RWPE1 (cell line): ENCODE measurements at regions not wholly inside any gene's neighbourhood (a gene's known extent, or its start where the extent isn't known, plus 50 kb on each side); places are given as distances from the start of the nearest gene placed in this dataset.

Experiments
- CTCF ChIA-PET: fragments of 350-600 bp; sonication (Branson Sonifier 250); formaldehyde crosslinking; extraction: SDS; loops from one replicate; lab custom pipeline; 2021; lab: Yijun Ruan, JAX
- POLR2A ChIA-PET: fragments of 400-600 bp; formaldehyde crosslinking; extraction: SDS; loops from one replicate; lab custom pipeline; 2020; ENCODE audit warnings: antibody characterized with exemption; ENCODE audit not compliant: low non-redundant PET; lab: Yijun Ruan, JAX
- DNase-seq: peaks from one replicate; pipeline ENCODE4 v3.0.0; 2012; ENCODE audit warnings: low spot score
- H3K27ac ChIP-seq: fragments of 450-650 bp; 2 replicates; pipeline ENCODE4 v1.5.1; 2017
- CTCF ChIP-seq: fragments of 450-650 bp; conservative IDR thresholded peaks from 2 replicates; pipeline ENCODE4 v1.5.1; 2017; ENCODE audit warnings: low read depth, mild to moderate bottlenecking

- H3K27ac ChIP-seq = no peak overlapping the region
- no peak for DNase-seq
- ChIA-PET CTCF (no interaction called here), POLR2A (no interaction called here)
- TF ChIP-seq CTCF = no peak
Measured at GRCh38 chr5:4981608-4982007, 158.5 kb upstream of the ADAMTS16 start.

- CTCF ChIA-PET = no interaction called here
- no peak overlapping the region for H3K27ac ChIP-seq
- TF ChIP-seq CTCF = no peak
- DNase-seq = no peak
- POLR2A ChIA-PET = no interaction called here
Measured at GRCh38 chr5:4983701-4984100, 156.4 kb upstream of the ADAMTS16 start.

- no peak overlapping the region for H3K27ac ChIP-seq
- CTCF ChIA-PET = no interaction called here
- POLR2A ChIA-PET = no interaction called here
- DNase-seq = no peak
- TF ChIP-seq CTCF = no peak
Measured at GRCh38 chr5:4984461-4984860, 155.7 kb upstream of the ADAMTS16 start.

- ChIA-PET CTCF (no interaction called here), POLR2A (no interaction called here)
- DNase-seq = no peak
- no peak overlapping the region for H3K27ac ChIP-seq
- TF ChIP-seq CTCF = no peak
Measured at GRCh38 chr5:4987431-4987830, 152.7 kb upstream of the ADAMTS16 start.

- no peak overlapping the region for H3K27ac ChIP-seq
- TF ChIP-seq CTCF = no peak
- POLR2A ChIA-PET = no interaction called here
- CTCF ChIA-PET = interaction anchor here (0.6 to 0.8 kb wide), 2 partner anchors 110 to 282 kb away, joined by 3 read pairs; no protein-coding TSS in a partner anchor
- DNase-seq = no peak
Measured at GRCh38 chr5:4989118-4989517, 151.0 kb upstream of the ADAMTS16 start.

GRCh38 chr5:4990017-4990416 is 150.1 kb upstream of the ADAMTS16 start:
- TF ChIP-seq CTCF = no peak
- CTCF ChIA-PET = no interaction called here
- no peak for DNase-seq
- no peak overlapping the region for H3K27ac ChIP-seq
- POLR2A ChIA-PET = no interaction called here

- DNase-seq = no peak
- ChIA-PET POLR2A (no interaction called here), CTCF (no interaction called here)
- no peak for TF ChIP-seq CTCF
- no peak overlapping the region for H3K27ac ChIP-seq
Measured at GRCh38 chr5:4990462-4990861, 149.7 kb upstream of the ADAMTS16 start.
